ENCODE measurements at regions not wholly inside any gene's neighbourhood (a gene's known extent, or its start where the extent isn't known, plus 50 kb on each side); places are given as distances from the start of the nearest gene placed in this dataset.

GRCh38 chr14:25250516-25250915, 200.6 kb upstream of the STXBP6 start:
- TF ChIP-seq EP300 (IDR thresholded peaks at IDR 0.05; ENCODE audit: borderline replicate concordance) (no peak), NFIC (IDR thresholded peaks at IDR 0.05) (no peak), EGR1 (IDR thresholded peaks at IDR 0.05) (no peak), CEBPB (IDR thresholded peaks at IDR 0.05) (no peak), REST (IDR thresholded peaks at IDR 0.05; ENCODE audit: low read depth) (no peak), TAF1 (IDR thresholded peaks at IDR 0.05; ENCODE audit: low read depth) (no peak), FOXM1 (IDR thresholded peaks at IDR 0.05; ENCODE audit: borderline replicate concordance, low read depth) (no peak), MAX (IDR thresholded peaks at IDR 0.05) (no peak), RAD21 (IDR thresholded peaks at IDR 0.05; ENCODE audit: low read depth) (no peak), ZBTB7A (IDR thresholded peaks at IDR 0.05; ENCODE audit: low read depth) (no peak), TCF12 (IDR thresholded peaks at IDR 0.05; ENCODE audit: low read depth) (no peak), CREB1 (IDR thresholded peaks at IDR 0.05; ENCODE audit: low read depth) (no peak), TEAD4 (IDR thresholded peaks at IDR 0.05) (no peak)

GRCh38 chr14:25247609-25248008, 197.7 kb upstream of the STXBP6 start:
- TF ChIP-seq EP300 (IDR thresholded peaks at IDR 0.05; ENCODE audit: borderline replicate concordance) (no peak), CREB1 (IDR thresholded peaks at IDR 0.05; ENCODE audit: low read depth) (no peak), YY1 (IDR thresholded peaks at IDR 0.05; ENCODE audit: low read depth) (no peak), CEBPB (IDR thresholded peaks at IDR 0.05) (no peak), TAF1 (IDR thresholded peaks at IDR 0.05; ENCODE audit: low read depth) (no peak), REST (IDR thresholded peaks at IDR 0.05; ENCODE audit: low read depth) (no peak), MAX (IDR thresholded peaks at IDR 0.05) (no peak), TEAD4 (IDR thresholded peaks at IDR 0.05) (no peak), EGR1 (IDR thresholded peaks at IDR 0.05) (no peak), NFIC (IDR thresholded peaks at IDR 0.05) (no peak), FOXM1 (IDR thresholded peaks at IDR 0.05; ENCODE audit: borderline replicate concordance, low read depth) (no peak), RAD21 (IDR thresholded peaks at IDR 0.05; ENCODE audit: low read depth) (no peak), ZBTB7A (IDR thresholded peaks at IDR 0.05; ENCODE audit: low read depth) (no peak), TCF12 (IDR thresholded peaks at IDR 0.05; ENCODE audit: low read depth) (no peak)
- TF ChIP-seq, protein P1, sequence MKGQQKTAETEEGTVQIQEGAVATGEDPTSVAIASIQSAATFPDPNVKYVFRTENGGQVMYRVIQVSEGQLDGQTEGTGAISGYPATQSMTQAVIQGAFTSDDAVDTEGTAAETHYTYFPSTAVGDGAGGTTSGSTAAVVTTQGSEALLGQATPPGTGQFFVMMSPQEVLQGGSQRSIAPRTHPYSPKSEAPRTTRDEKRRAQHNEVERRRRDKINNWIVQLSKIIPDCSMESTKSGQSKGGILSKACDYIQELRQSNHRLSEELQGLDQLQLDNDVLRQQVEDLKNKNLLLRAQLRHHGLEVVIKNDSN (IDR thresholded peaks at IDR 0.05): no peak

DNA sequence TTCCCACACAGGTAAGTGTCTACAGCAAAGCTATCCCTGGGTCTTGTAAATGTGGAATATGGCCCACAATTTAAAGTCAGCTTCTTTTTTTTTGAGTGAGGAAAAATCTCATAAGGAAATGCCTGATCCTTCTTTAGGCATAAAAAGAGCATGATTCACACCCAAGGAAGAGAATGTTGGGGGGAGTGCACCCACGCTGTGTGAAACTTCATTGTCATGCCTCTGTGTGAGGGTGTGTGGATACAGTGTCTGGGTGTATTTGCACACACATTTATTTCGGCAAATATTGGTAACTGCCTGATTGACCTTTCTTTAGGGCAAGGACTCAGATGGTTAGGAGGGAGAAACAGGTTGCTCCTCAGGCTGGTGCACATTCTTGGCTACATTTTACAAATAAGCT, 196.8 kb upstream of the STXBP6 start:
- TF ChIP-seq ZBTB7A (IDR thresholded peaks at IDR 0.05; ENCODE audit: low read depth) (no peak), TEAD4 (IDR thresholded peaks at IDR 0.05) (no peak), EP300 (IDR thresholded peaks at IDR 0.05; ENCODE audit: borderline replicate concordance) (no peak), MAX (IDR thresholded peaks at IDR 0.05) (no peak), EGR1 (IDR thresholded peaks at IDR 0.05) (no peak), NFIC (IDR thresholded peaks at IDR 0.05) (no peak), CREB1 (IDR thresholded peaks at IDR 0.05; ENCODE audit: low read depth) (no peak), REST (IDR thresholded peaks at IDR 0.05; ENCODE audit: low read depth) (no peak), TAF1 (IDR thresholded peaks at IDR 0.05; ENCODE audit: low read depth) (no peak), FOXM1 (IDR thresholded peaks at IDR 0.05; ENCODE audit: borderline replicate concordance, low read depth) (no peak), YY1 (IDR thresholded peaks at IDR 0.05; ENCODE audit: low read depth) (no peak), CEBPB (IDR thresholded peaks at IDR 0.05) (no peak), TCF12 (IDR thresholded peaks at IDR 0.05; ENCODE audit: low read depth) (no peak), RAD21 (IDR thresholded peaks at IDR 0.05; ENCODE audit: low read depth) (no peak)
- TF ChIP-seq, protein P1 (IDR thresholded peaks at IDR 0.05): no peak

- TF ChIP-seq FOXM1 (IDR thresholded peaks at IDR 0.05; ENCODE audit: borderline replicate concordance, low read depth): no peak
- TF ChIP-seq, protein P1 (IDR thresholded peaks at IDR 0.05): no peak
- TF ChIP-seq TAF1 (IDR thresholded peaks at IDR 0.05; ENCODE audit: low read depth): no peak
- no peak for TF ChIP-seq CEBPB (IDR thresholded peaks at IDR 0.05)
- TF ChIP-seq EGR1 (IDR thresholded peaks at IDR 0.05): no peak
- no peak for TF ChIP-seq ZBTB7A (IDR thresholded peaks at IDR 0.05; ENCODE audit: low read depth)
- TF ChIP-seq YY1 (IDR thresholded peaks at IDR 0.05; ENCODE audit: low read depth): no peak
- no peak for TF ChIP-seq EP300 (IDR thresholded peaks at IDR 0.05; ENCODE audit: borderline replicate concordance)
- TF ChIP-seq CREB1 (IDR thresholded peaks at IDR 0.05; ENCODE audit: low read depth): no peak
- TF ChIP-seq TCF12 (IDR thresholded peaks at IDR 0.05; ENCODE audit: low read depth): no peak
- no peak for TF ChIP-seq NFIC (IDR thresholded peaks at IDR 0.05)
Measured at GRCh38 chr14:25239170-25239569, 189.2 kb upstream of the STXBP6 start.
